ENCODE measurements at regions not wholly inside any gene's neighbourhood (a gene's known extent, or its start where the extent isn't known, plus 50 kb on each side); places are given as distances from the start of the nearest gene placed in this dataset.

GRCh38 chr2:35337922-35338321 lies 1017.7 kb upstream of the CRIM1 start:
- TF ChIP-seq POLR2A (IDR thresholded peaks at IDR 0.05) (no peak), CTCF (IDR thresholded peaks at IDR 0.05) (no peak)
- intact Hi-C loops (cut with DNase I): no loop called here
- no peak for DNase-seq
- 83 to 98% methylated on average over 2 of the region's 2 CpGs for WGBS, 2 donors
- no peaks in the 10 kb centered on the region for H3K27me3 ChIP-seq
- H3K4me1 ChIP-seq: no peaks in the 10 kb centered on the region
- H3K4me3 ChIP-seq: no peak overlapping the region
- no peak overlapping the region for H3K27ac ChIP-seq
- no peaks in the 10 kb centered on the region for H3K36me3 ChIP-seq
- H3K9me3 ChIP-seq: peaks cover 0 to 12% (median 4%) of the 10 kb centered on the region in 3 donors

- Histone ChIP-seq H3K27me3 (no peaks in the 10 kb centered on the region), H3K9me3 (no peaks in the 10 kb centered on the region), H3K4me1 (peaks cover 0 to 4% (median 0%) of the 10 kb centered on the region in 3 donors), H3K4me3 (no peak overlapping the region), H3K27ac (no peak overlapping the region), H3K36me3 (no peaks in the 10 kb centered on the region)
- no peak for DNase-seq
- intact Hi-C loops (cut with DNase I): no loop called here
- no peak for TF ChIP-seq CTCF (IDR thresholded peaks at IDR 0.05)
- 57 to 69% methylated on average over 1 of the region's 1 CpG for WGBS, 2 donors
Observed at GRCh38 chr2:35314049-35314448, 1041.5 kb upstream of the CRIM1 start.

GRCh38 chr2:35301369-35301768 lies 1054.2 kb upstream of the CRIM1 start:
- WGBS, 2 donors: 83 to 88% methylated on average over 1 of the region's 1 CpG
- no peaks in the 10 kb centered on the region for H3K9me3 ChIP-seq
- intact Hi-C loops (cut with DNase I): no loop called here
- H3K36me3 ChIP-seq: no peaks in the 10 kb centered on the region
- TF ChIP-seq CTCF (IDR thresholded peaks at IDR 0.05) (no peak), POLR2A (IDR thresholded peaks at IDR 0.05) (no peak)
- H3K27me3 ChIP-seq: no peaks in the 10 kb centered on the region
- no peak overlapping the region for H3K27ac ChIP-seq
- DNase-seq: no peak
- H3K4me3 ChIP-seq: no peak overlapping the region
- peaks cover 0 to 25% (median 0%) of the 10 kb centered on the region in 3 donors for H3K4me1 ChIP-seq

- no peak for DNase-seq
- H3K36me3 ChIP-seq: no peaks in the 10 kb centered on the region
- no peak overlapping the region for H3K27ac ChIP-seq
- 19 to 24% methylated on average over 4 of the region's 4 CpGs for WGBS, 2 donors
- no peaks in the 10 kb centered on the region for H3K9me3 ChIP-seq
- TF ChIP-seq POLR2A (IDR thresholded peaks at IDR 0.05): no peak
- TF ChIP-seq CTCF (IDR thresholded peaks at IDR 0.05): no peak
- H3K27me3 ChIP-seq: no peaks in the 10 kb centered on the region
- H3K4me1 ChIP-seq: peaks cover 0 to 16% (median 0%) of the 10 kb centered on the region in 3 donors
- no peak overlapping the region for H3K4me3 ChIP-seq
- intact Hi-C loops (cut with DNase I): no loop called here
Observed at GRCh38 chr2:35298493-35298892, 1057.1 kb upstream of the CRIM1 start.

- Histone ChIP-seq H3K4me3 (no peak overlapping the region), H3K9me3 (no peaks in the 10 kb centered on the region), H3K36me3 (no peaks in the 10 kb centered on the region), H3K4me1 (peaks cover 0 to 16% (median 0%) of the 10 kb centered on the region in 3 donors), H3K27me3 (no peaks in the 10 kb centered on the region), H3K27ac (no peak overlapping the region)
- intact Hi-C loops (cut with DNase I): no loop called here
- no peak for DNase-seq
- WGBS, 2 donors: 66 to 90% methylated on average over 4 of the region's 4 CpGs
- TF ChIP-seq POLR2A (IDR thresholded peaks at IDR 0.05) (no peak), CTCF (IDR thresholded peaks at IDR 0.05) (no peak)
Observed at GRCh38 chr2:35297403-35297802, 1058.2 kb upstream of the CRIM1 start.
